OCI-LY1 (cell line): ENCODE measurements at regions not wholly inside any gene's neighbourhood (a gene's known extent, or its start where the extent isn't known, plus 50 kb on each side); places are given as distances from the start of the nearest gene placed in this dataset.

Source experiments
- H2AFZ ChIP-seq: fragments of 200-600 bp; sonication (generic), shearing (Covaris generic); 2 replicates; pipeline ENCODE4 v1.6.0; 2014; ENCODE audit warnings: antibody characterized with exemption, mild to moderate bottlenecking, low read length
- H3F3A ChIP-seq: fragments of 200-600 bp; sonication (generic), shearing (Covaris generic); 2 replicates; pipeline ENCODE4 v1.6.0; 2014; ENCODE audit warnings: mild to moderate bottlenecking, antibody characterized with exemption, low read length, moderate library complexity; ENCODE audit not compliant: insufficient read depth
- H3K27ac ChIP-seq: fragments of 200-600 bp; sonication (generic); 2 replicates; pipeline ENCODE4 v1.5.1; 2014; ENCODE audit warnings: low read length, mixed run types, mild to moderate bottlenecking, low read depth; ENCODE audit not compliant: poor library complexity, severe bottlenecking
- H3K27me3 ChIP-seq: fragments of 200-600 bp; sonication (generic); 2 replicates; pipeline ENCODE4 v1.6.0; 2014; ENCODE audit warnings: antibody characterized with exemption, mild to moderate bottlenecking, low read length, moderate library complexity; ENCODE audit not compliant: insufficient read depth
- H3K36me3 ChIP-seq: fragments of 200-600 bp; sonication (generic); 2 replicates; pipeline ENCODE4 v1.6.1; 2014; ENCODE audit warnings: mild to moderate bottlenecking, antibody characterized with exemption, low read length, moderate library complexity, mixed read lengths; ENCODE audit not compliant: insufficient read depth
- H3K4me1 ChIP-seq: fragments of 200-600 bp; sonication (generic); 2 replicates; pipeline ENCODE4 v1.5.1; 2014; ENCODE audit warnings: mild to moderate bottlenecking, low read length, moderate library complexity; ENCODE audit not compliant: insufficient read depth, severe bottlenecking
- H3K4me2 ChIP-seq: fragments of 200-600 bp; sonication (generic), shearing (Covaris generic); 2 replicates; pipeline ENCODE4 v1.6.1; 2014; ENCODE audit warnings: low read length
- H3K4me3 ChIP-seq: fragments of 200-600 bp; sonication (generic); 2 replicates; pipeline ENCODE4 v1.5.1; 2014; ENCODE audit warnings: low read length, low read depth, mild to moderate bottlenecking, mixed read lengths; ENCODE audit not compliant: poor library complexity, severe bottlenecking
- H3K79me2 ChIP-seq: fragments of 200-600 bp; shearing (Covaris generic); 2 replicates; pipeline ENCODE4 v1.6.1; 2016; ENCODE audit warnings: mixed run types, low read length, mixed read lengths; ENCODE audit not compliant: insufficient read depth
- H3K9ac ChIP-seq: fragments of 200-600 bp; sonication (generic), shearing (Covaris generic); 2 replicates; pipeline ENCODE4 v1.6.1; 2014; ENCODE audit warnings: mild to moderate bottlenecking, low read length, mixed read lengths
- H3K9me2 ChIP-seq: fragments of 200-600 bp; sonication (generic), shearing (Covaris generic); 2 replicates; pipeline ENCODE4 v1.6.1; 2014; ENCODE audit warnings: low read depth, mild to moderate bottlenecking, low read length, mixed read lengths
- H3K9me3 ChIP-seq: fragments of 200-600 bp; shearing (Covaris generic); 2 replicates; pipeline ENCODE4 v1.6.1; 2014; ENCODE audit warnings: low read length, mixed read lengths
- H4K20me1 ChIP-seq: fragments of 200-600 bp; sonication (generic), shearing (Covaris generic); 2 replicates; pipeline ENCODE4 v1.6.0; 2016; ENCODE audit warnings: mild to moderate bottlenecking, low read length; ENCODE audit not compliant: insufficient read depth
- CTCF ChIP-seq: fragments of 200-600 bp; sonication (generic), shearing (Covaris generic); IDR thresholded peaks from 2 replicates; pipeline ENCODE4 v1.5.1; 2017; ENCODE audit warnings: mild to moderate bottlenecking, antibody characterized with exemption, low read length, moderate library complexity, mixed read lengths
- EZH2 ChIP-seq: fragments of 200-600 bp; sonication (generic), shearing (Covaris generic); IDR thresholded peaks from 2 replicates; pipeline ENCODE4 v1.8.0; 2017; ENCODE audit warnings: borderline replicate concordance, mixed run types, mild to moderate bottlenecking, antibody characterized with exemption, low read length, moderate library complexity, mixed read lengths

- Histone ChIP-seq H3F3A (no peaks in the 10 kb centered on the region), H3K9me3 (no peaks in the 10 kb centered on the region), H3K27me3 (no peaks in the 10 kb centered on the region), H2AFZ (no peak overlapping the region), H3K4me1 (peaks cover 30% of the 10 kb centered on the region), H3K9me2 (no peaks in the 10 kb centered on the region), H3K36me3 (no peaks in the 10 kb centered on the region), H3K79me2 (no peaks in the 10 kb centered on the region), H3K9ac (no peak overlapping the region), H3K27ac (peak overlapping the region; percentile 43), H3K4me2 (peak overlapping the region; percentile 49), H3K4me3 (peak overlapping the region; percentile 7), H4K20me1 (no peaks in the 10 kb centered on the region)
- TF ChIP-seq EZH2 (no peak), CTCF (no peak)
These were observed 201.6 kb downstream of the SATB1 start for GRCh38 chr3:18223571-18223970.

GRCh38 chr3:18222686-18223085 is 202.5 kb downstream of the SATB1 start:
- Histone ChIP-seq H3K79me2 (no peaks in the 10 kb centered on the region), H3K9me3 (no peaks in the 10 kb centered on the region), H3K9me2 (no peaks in the 10 kb centered on the region), H3K4me3 (no peak overlapping the region), H2AFZ (no peak overlapping the region), H3K9ac (no peak overlapping the region), H3K36me3 (no peaks in the 10 kb centered on the region), H3K4me2 (no peak overlapping the region), H3K27ac (no peak overlapping the region), H3K4me1 (peaks cover 30% of the 10 kb centered on the region), H3K27me3 (no peaks in the 10 kb centered on the region), H3F3A (no peaks in the 10 kb centered on the region), H4K20me1 (no peaks in the 10 kb centered on the region)
- TF ChIP-seq CTCF (no peak), EZH2 (no peak)

GRCh38 chr3:18217507-18218174 is 207.5 kb downstream of the SATB1 start:
- no peak overlapping the region for H3K9ac ChIP-seq
- no peaks in the 10 kb centered on the region for H3K9me3 ChIP-seq
- no peaks in the 10 kb centered on the region for H3K9me2 ChIP-seq
- H3K4me1 ChIP-seq, result peaks cover 5% of the 10 kb centered on the region
- H3K27me3 ChIP-seq, result no peaks in the 10 kb centered on the region
- H3K4me2 ChIP-seq, result no peak overlapping the region
- no peak overlapping the region for H3K27ac ChIP-seq
- H3K36me3 ChIP-seq, result no peaks in the 10 kb centered on the region
- H3F3A ChIP-seq, result no peaks in the 10 kb centered on the region
- no peak for TF ChIP-seq EZH2
- no peak for TF ChIP-seq CTCF
- H3K4me3 ChIP-seq, result no peak overlapping the region
- no peaks in the 10 kb centered on the region for H3K79me2 ChIP-seq
- no peaks in the 10 kb centered on the region for H4K20me1 ChIP-seq
- no peak overlapping the region for H2AFZ ChIP-seq
